Uterus (tissue), 2 donors: ENCODE measurements at regions not wholly inside any gene's neighbourhood (a gene's known extent, or its start where the extent isn't known, plus 50 kb on each side); places are given as distances from the start of the nearest gene placed in this dataset.

ENCODE experiments used
- CTCF ChIP-seq, 4 experiments: fragments of 200-600 bp in 2 of 4; fragments of 450-650 bp in 2 of 4; sonication (generic) in 2 of 4; IDR thresholded peaks; one replicate each; pipeline ENCODE4 v1.5.1; 2016 to 2019; ENCODE audit warnings: antibody characterized with exemption in 4 of 4, mild to moderate bottlenecking in 2 of 4, moderate library complexity in 1 of 4
- POLR2A ChIP-seq, 2 donors: fragments of 450-650 bp; IDR thresholded peaks; one replicate each; pipeline ENCODE4 v1.6.1; 2016; ENCODE audit warnings: antibody characterized with exemption in 2 of 2, mild to moderate bottlenecking in 1 of 2, moderate library complexity in 1 of 2

- no peak for TF ChIP-seq POLR2A (IDR thresholded peaks at IDR 0.05)
- TF ChIP-seq CTCF (IDR thresholded peaks at IDR 0.05): no peak
Observed at GRCh38 chr20:1811621-1812498, 83.3 kb upstream of the SIRPA start.
